GM21367 (cell line): ENCODE measurements at regions not wholly inside any gene's neighbourhood (a gene's known extent, or its start where the extent isn't known, plus 50 kb on each side); places are given as distances from the start of the nearest gene placed in this dataset.
"Not testable (repeated sequence)": the region's sequence is repeated elsewhere in the genome, so short reads cannot be mapped to it uniquely, and the experiment has no call there.

Experiments
- ATAC-seq: cut with Tn5 transposase; IDR thresholded peaks from one replicate; pipeline ENCODE4 v1.9.1; 2021; ENCODE audit not compliant: unreplicated experiment

DNA sequence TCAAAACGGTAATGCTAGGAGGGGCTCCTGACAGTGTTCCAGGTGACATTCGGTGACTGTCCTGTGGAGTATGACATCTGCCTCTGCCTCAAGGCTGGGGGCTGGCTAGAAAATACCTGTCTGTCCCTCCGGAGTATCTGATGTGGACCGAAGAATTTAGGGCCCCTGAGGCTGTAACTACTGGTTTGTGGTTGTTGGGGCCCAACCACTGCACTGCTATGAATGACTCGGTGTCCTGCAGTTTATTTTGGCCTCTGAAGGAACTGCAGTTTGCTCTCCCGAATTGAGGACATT is 198.9 kb upstream of the CAND1 start:
- no peak for ATAC-seq

DNA sequence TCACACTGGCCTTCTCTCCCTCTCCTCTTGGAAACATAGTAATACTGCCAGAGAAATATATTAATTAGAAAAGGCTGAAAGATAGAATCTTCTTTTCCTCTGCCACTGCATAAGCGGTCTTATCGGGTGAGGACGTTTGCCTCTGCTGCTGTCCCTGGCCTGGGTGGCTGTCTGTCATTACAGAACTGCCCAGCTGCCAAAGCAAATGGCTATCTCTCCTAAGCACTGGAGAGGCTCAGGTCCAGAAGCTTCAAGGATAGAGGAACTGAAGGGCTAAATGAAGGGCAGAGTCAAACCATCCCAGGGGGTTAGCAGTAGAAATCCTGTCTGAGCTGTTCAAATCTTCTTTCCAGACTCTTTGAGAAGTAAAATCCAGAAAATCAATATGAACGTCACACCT is 198.6 kb upstream of the CAND1 start:
- ATAC-seq, result no peak

DNA sequence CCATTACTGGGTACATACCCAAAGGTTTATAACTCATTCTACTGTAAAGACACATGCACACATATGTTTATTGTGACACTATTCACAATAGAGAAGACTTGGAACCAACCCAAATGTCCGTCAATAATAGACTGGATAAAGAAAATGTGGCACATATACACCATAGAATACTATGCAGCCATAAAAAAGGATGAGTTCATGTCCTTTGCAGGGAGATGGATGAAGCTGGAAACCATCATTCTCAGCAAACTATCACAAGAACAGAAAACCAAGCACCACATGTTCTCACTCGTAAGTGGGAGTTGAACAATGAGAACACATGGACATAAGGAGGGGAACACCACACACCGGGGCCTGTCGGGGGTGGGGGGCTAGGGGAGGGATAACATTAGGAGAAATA is 196.9 kb upstream of the CAND1 start:
- not testable (repeated sequence) for ATAC-seq

DNA sequence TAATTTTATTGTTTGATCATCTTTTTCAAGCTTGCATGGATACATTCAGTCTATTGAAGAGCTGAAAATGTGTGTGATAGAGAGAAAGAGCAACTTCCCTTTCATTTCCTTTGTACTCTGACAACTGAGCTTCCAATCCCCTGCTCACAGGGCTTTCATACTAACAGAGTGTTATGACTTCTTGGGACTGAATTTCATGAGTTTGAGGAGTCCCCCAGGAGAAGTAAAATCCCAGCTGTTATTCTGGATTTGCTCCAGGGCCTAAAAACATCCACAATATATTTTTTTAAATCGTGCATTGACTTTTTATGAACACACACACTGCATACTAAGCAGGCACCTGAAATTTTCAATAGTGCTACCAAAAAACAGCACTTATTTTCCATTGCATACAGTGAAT is 195.8 kb upstream of the CAND1 start:
- no peak for ATAC-seq

DNA sequence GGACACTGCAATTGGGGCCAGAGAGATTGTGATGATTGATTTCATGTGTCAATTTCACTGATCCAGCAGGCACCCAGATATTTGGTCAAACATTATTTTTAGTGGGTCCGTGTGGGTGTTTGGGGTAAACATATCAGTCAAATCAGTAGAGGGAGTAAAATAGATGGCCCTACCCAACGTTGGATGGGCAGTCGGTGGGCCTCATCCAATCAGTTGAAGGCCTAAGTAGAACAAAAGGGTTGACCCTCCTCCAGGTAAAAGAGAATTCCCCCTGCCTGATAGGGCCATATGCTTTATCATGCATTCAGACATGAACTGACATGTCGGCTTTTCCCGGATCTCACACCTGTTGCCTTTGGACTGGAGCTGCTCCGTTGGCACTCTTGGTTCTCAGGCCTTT is 195.1 kb upstream of the CAND1 start:
- ATAC-seq, result no peak

DNA sequence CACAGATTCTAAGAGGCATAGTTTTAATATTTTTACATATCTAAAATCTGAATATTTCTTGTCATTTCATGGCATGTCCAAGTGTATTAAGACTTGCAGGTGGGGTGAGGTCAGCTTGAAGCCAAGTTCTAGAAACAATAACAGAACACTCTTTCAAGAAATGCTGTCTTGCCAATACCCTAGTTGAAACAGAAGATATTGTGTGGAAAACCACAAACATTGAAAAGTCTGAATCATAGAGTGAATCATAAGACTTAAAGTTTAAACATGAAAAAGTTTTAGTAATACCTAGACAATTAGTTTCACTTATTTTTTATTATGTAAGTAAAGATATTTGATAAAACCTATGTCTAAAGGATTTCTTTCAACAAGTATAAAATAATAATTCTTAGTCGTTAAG is 191.5 kb upstream of the CAND1 start:
- ATAC-seq, result no peak

DNA sequence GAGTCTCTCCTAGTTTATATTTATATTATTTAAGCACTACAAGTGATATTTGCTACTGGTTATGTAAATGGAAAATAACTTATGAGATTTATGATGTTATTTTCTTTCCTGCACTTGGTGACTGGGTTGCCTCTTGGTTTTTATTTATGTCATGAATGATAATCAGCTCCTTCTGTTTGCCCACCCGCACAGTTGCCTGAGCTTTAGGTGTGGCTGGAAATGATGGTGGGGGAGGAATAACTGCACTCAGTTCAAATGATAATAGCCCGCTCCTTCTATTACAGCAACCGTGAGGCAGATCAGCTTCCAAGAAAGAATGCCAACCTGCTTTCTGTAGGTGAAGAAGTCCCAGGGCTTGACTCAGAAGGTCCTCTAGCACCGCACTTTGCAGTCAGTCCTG is 190.2 kb upstream of the CAND1 start:
- ATAC-seq, result no peak

DNA sequence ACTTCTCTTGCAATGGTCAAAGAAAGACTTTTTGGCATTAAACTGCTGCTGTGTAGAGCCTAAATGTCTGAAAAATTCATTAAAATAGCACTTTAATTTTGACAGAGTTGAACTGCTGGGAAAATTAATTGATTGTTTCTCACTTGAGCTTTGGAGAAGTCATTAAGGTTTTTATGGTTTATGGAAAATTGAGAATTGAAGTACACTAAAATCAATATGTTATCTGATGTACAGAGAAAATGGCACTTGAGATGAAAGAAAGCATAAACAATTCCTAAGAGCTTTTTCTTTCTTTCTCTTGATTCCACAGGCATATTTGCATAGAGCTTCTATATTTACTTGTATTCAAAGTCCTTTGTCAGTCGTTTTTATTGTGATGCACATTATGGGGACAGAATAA is 188.5 kb upstream of the CAND1 start:
- ATAC-seq, result no peak

DNA sequence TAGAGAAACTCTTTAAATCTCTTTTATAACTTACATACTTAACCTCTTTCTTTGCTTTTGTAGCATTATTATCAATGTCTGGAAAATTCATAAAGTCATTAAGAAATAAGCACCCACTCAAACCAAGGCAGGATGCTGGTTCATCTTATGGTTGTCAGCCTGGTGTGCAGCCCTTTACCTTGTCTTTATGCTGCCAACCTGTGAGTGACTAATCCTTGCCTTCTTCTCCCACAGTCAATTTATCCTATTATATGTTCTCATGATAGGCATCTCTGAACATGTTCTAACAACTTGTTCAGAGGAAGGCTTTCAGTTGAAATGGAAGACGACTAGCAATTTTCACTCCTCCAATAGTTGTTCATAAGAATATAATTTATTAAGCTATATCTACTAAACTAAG is 186.9 kb upstream of the CAND1 start:
- no peak for ATAC-seq

DNA sequence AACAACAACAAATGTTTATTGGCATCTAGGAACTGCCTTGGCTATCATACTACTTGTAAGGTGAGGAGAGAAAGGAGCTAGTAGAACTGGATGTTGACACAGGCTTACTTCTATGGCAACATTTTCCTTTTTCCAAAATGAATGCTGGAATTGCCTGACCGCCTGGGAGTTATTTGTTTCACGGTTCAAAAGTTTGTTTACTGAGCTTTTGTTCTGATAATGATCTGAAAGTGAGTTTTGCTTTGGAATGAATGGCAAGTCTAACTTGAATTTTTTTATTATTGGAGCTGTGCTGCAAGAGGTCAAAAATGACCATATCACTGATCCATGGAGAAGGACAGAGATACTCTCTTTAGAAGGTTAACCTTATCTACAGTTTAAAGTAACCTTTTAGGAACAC is 183.5 kb upstream of the CAND1 start:
- no peak for ATAC-seq

DNA sequence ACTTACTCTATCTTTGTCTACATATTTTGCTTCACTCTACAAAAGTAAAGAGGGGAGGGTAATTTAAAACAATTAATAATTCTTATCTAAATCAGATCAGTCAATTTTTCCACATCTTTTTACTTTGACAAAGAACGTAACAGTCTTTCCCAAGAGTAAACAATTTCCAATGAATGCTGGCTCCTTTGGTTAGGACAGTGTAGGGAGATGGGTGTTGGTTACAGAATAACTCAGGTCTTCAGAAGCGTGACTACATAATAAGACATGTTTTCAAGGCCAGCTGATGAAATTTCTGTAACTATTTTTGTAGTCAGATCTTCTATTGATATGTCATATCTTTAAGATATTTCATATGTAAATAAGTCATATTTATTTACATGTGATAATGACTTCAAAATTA is 183.0 kb upstream of the CAND1 start:
- ATAC-seq, result no peak

DNA sequence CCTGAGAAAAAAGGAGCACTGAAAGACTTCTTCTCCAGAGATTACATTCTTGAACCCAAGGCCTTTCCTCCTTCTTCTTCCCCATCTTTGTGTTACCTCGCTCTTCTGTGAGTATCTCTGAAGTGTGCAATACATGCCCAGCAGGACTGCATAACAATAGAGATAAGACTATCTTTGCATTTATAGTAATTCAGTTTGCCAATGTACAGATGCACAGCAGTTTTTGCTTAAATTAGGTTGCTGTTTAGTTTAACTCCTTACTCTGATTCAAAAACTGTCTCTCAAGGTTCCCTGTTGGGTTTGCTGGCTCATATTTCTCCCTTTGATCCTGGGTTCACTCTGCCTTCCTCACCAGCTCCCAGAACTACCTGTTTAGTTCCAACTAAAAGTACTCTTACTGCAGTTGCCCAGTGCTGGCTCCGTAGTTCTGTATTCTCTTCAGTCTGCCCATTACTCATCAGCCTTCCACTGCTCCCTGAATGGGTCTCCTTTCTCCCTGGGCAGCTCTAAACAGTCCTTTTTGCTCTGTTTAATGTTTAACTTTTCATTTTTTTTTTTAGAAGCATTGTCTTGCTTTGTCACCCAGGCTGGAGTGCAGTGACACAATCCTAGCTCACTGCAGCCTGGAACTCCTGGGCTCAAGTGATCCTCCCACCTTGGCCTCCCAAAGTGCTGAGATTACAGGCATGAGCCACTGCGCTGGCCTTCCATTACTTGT is 180.6 kb upstream of the CAND1 start:
- no peak for ATAC-seq

DNA sequence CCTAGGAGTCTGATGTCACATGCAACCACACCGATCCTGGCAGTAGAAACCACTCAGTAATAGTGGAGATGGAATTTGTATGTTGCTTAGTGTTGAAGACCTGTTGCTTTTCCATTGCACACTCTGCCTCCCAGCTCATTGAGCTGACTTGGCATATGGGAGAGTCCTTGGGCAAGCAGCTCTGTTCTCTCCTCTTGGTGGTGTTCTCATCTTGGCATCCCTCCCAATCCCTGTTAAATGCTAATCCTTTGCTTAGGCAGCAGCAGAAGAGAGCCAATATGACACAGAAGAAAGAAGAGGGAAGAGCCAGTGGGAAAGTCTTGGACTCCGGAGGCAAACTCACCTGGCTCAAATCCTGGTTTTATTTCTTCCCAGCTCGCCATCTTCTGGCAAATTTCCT is 178.0 kb upstream of the CAND1 start:
- no peak for ATAC-seq

DNA sequence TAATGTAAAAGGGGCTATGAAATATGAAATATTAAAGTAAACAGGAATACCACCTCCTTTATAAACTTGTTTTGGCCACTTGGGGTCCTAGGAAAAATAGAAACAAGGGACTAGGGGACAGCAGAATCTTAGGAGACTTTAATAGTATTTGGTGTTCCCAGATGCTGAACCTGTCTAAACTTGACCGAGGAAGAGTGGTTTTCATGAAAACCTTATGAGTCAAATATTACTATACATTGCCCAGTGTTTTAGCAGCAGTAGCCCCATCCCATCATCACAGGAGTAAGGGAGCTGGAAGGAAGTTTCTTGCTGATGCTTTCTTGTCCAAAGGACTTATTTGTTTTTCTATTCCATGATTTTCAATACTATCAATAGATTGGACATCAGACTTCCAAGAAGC is 177.5 kb upstream of the CAND1 start:
- ATAC-seq, result no peak

DNA sequence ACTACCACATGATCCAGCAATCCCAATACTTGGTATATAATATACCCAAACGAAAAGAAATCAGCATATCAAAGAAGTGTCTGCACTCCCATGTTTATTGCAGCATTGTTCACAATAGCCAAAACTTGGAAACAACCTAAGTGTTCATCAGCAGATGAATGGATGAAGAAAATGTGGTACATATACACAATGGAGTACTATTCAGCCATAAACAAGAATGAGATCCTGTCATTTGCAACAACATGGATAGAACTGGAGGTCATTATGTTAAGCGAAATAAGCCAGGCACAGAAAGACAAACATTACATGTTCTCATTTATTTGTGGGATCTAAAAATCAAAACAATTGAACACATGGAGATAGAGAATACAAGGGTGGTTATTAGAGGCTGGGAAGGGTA is 176.2 kb upstream of the CAND1 start:
- ATAC-seq, result not testable (repeated sequence)

DNA sequence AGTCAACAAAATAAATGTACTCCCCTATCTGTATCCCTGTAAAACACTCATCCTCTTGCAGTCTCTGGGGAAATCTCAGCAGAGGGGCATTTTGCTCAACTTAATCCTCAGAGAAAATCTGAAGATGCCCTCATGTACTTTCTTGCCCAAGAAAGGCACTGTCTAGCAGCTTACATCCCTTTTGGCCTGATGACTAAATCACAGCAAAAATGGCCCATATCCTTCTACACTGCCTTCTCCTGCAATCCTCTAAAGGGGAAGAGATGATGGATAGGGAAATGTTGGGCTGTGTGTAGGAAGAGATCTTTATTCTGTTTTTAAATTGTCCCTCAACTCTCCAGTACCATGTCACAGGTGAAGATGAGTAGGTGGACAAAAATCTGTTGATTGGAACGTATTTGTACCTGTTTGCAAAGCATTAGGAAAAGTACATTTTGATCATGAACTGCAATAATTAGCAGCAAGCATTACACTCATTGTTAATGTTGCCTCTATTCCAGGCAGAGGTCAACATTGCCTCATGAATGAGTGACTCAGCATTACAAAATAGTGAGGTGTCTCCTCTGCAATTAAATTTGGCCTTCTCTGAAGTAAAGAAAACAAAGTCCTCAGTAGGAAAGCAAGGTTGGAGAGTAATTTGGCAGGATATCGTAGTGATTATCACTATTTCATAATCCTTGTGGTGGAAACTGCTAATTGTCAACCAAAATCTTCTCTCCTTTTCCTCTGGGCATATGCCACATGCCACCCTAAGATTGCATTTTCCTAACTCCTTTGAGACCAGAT is 172.4 kb upstream of the CAND1 start:
- no peak for ATAC-seq

DNA sequence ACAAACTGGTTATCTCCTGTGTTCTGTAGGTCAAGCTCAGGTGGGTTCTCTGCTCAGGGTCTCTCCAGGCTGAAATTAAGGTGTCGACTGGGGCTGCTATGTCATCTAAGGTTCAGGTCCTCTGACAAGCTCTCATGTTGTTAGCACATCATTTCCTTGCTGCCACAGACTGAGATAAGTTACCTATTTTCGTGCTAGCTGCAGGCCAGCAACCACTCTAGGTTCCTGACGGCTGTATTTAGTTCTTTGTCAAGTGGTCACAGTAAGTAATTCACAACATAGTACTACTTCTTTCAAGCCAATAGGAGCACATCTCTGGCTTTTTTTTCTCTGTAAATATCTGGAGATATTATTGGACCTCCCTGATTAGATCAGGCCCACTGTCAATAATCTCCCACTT is 169.3 kb upstream of the CAND1 start:
- ATAC-seq, result no peak

DNA sequence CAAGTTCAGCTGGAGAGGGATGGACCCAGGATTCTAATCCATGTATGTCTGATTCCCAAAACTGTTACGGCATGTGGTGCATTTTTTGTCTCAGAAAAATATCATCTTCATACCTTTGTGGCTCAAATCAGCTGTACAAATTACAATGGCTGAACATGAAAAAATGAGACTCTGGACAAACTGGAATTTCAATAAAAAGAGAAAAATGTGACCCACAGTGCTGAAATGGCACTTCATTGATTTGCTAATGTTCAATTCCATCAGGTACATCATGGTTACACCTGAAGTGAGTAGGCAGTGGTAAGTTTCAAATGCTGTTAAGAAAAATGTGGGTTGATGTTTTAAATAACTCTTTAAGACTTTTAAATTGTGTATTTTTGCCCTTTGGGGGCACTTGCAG is 165.6 kb upstream of the CAND1 start:
- ATAC-seq, result no peak

DNA sequence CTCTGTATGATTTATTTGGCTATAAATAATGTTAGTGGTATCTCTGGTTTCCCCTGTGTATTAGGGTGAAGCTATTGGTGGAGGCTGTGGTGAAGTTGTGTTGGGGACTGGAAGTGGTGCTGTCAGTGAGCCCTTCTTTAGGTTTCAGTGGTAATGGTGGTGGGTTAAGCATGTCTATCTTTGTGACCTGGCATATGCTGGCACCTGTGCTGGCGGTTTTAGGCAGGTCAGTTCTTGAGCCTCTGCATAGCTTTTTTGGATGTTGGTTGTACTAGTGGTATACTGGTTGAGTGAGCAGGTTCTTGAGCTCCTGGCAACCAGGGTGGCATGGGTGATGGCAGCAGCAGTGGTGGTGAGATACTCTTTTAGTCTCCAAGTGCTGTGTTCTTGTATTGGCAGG is 161.9 kb upstream of the CAND1 start:
- ATAC-seq, result no peak

DNA sequence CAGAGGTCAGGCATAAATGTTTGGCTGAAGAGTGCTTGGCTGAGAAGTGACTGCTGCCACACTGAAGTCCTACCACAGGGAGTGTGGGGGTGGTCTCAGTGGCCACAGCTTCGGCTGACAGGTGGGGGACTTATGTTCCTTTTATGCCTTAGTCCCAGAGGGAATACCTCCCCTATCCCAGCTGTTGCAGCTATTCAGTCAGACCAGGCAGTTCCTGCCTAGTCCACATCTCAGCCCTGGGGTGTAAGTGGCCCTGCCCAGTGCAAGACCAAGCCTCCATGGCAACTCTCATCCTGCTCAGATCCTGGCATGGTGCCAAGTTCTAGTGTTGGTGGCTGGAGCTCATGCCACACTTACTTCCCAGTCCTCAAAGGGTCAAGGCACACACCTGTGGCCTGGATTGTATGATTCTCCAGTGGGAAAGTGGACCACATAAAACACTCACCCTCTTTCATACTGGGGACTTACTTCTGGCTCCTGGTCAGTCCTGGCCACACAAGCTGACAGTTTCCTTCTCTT is 161.3 kb upstream of the CAND1 start:
- no peak for ATAC-seq

DNA sequence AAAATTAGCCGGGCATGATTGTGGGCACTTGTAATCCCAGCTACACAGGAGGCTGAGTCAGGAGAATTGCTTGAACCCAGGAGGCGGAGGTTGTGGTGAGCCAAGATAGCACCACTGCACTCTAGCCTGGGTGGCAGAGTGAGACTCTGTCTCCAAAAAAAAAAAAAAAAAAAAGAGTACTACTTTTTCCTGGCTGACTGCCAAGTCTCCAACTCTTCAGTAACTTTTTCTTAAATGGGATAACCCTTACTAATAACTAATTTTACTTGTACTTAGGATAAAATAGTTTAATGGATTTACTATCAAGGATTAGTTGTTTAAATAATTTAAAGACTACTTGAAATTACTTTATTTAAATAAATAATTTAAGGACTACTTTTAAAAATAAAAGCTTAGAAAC is 158.8 kb upstream of the CAND1 start:
- ATAC-seq, result not testable (repeated sequence)

DNA sequence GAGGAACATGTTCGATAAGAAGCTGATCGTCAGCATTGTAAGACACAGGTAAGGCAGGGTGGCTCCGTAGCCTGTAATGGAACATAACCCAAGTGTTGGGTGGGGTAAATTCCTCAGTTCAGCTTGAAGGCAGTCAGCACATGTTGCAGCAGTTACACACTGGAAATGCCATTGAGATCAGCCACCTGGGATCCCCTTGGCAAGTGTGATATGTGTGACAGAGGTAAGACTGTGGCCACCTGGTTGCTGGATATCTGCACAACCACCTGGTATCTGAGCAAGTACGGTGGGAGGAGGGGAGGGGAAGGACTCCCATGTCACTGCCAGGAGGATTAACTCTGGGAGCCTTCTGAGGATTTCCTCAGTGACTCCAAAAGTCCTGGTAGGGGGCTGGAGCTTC is 158.0 kb upstream of the CAND1 start:
- no peak for ATAC-seq

DNA sequence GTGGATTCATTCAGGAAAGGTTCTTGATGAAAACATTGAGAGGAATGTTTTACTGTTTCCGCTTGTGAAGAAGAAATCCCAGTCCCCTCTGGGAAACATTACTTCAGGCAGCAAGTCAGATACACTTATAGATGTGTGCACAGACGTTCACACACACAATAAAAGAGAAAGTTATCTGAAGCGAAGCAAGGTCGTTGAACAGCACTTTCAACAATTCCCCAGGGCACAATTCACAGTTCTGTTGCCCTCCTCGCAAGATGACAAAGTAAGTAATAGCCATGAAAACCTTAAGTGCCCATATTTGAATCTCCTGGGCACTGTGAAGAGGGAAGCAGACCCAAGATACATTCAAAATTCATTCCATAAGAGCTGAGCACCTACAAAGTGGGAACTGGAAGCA is 156.6 kb upstream of the CAND1 start:
- no peak for ATAC-seq
